ENCODE measurements at regions not wholly inside any gene's neighbourhood (a gene's known extent, or its start where the extent isn't known, plus 50 kb on each side); places are given as distances from the start of the nearest gene placed in this dataset.
"Not testable (repeated sequence)": the region's sequence is repeated elsewhere in the genome, so short reads cannot be mapped to it uniquely, and the experiment has no call there.

DNA sequence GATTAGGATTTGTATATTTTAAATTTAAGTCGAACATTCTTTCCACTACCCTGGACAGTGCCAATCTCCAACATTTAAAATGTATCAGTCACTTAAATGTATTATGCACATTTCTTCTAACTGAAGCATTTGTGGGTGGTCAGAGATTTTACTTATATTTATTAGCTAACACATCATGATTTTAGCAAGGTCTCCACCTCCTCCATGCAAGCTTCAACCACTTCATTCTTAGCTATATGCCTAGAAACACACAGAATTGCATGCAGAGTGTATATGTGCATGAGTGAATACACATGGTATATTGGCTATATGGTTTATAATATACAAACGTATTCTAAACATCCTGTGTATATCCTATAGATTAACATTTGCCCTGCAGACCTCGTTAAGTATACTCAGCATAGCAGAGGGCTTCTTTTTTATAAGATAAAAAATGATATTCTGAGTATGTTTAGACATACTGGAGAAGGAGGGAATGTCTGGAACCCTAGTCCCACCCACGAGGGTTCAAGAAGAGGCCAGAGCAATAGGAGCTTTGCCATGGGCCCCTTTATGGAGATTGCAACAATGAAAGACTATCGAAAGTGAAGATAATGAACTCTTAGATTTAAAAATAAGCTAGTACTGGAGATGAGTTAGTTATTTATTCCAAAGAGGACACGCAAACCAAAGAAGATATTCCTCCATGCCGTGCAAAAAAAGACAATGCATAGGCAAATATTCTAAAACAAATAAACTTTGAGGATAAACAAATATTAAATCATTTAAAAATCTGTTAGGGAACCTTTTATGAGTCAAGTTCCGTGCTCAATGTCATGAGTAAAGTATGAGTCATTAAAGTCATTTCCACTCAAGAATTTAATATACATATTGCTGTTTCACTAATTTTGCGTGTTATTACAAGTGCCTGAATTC lies 480.4 kb downstream of the SIPA1L2 start:
- DNase-seq (ENCODE audit: insufficient read length, low spot score) (no peak), FAIRE-seq (no peak)
- TF ChIP-seq TAF1 (IDR thresholded peaks at IDR 0.05; ENCODE audit: low read depth, low read length) = no peak
- TF ChIP-seq POLR2AphosphoS5 (IDR thresholded peaks at IDR 0.05; ENCODE audit: low read depth, low read length) = no peak
- no peak for TF ChIP-seq SPI1 (IDR thresholded peaks at IDR 0.05; ENCODE audit: low read depth, low read length)
- TF ChIP-seq POU2F2 (IDR thresholded peaks at IDR 0.05; ENCODE audit: low read depth, low read length) = no peak
- TF ChIP-seq PAX5 (IDR thresholded peaks at IDR 0.05; ENCODE audit: insufficient read depth, low read length, severe bottlenecking) = no peak
- no peak for TF ChIP-seq POLR2A (IDR thresholded peaks at IDR 0.05; ENCODE audit: low read depth, low read length)

DNA sequence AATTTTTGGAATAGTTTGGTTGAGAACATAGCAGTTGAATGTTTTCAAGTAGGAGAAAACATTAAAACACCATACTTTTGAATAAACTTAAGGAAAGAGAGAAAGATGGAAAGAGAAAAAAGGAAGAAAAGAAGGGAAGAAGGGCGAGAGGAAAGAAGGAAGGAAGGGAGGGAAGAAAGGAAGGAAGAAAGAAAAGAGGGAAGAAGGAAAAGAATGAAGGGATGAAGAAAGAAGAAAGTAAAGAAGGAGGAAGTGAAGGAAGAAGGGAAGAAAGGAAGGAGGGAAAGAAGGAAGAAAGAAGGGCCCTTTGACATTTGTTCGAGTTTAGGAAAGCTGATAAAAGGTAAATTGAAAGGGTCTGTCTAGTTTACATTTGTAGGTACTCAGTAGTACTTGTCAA lies 482.7 kb downstream of the SIPA1L2 start:
- FAIRE-seq = no peak
- DNase-seq (ENCODE audit: insufficient read length, low spot score) = no peak
- no peak for TF ChIP-seq SPI1 (IDR thresholded peaks at IDR 0.05; ENCODE audit: low read depth, low read length)
- TF ChIP-seq TAF1 (IDR thresholded peaks at IDR 0.05; ENCODE audit: low read depth, low read length) = no peak

DNA sequence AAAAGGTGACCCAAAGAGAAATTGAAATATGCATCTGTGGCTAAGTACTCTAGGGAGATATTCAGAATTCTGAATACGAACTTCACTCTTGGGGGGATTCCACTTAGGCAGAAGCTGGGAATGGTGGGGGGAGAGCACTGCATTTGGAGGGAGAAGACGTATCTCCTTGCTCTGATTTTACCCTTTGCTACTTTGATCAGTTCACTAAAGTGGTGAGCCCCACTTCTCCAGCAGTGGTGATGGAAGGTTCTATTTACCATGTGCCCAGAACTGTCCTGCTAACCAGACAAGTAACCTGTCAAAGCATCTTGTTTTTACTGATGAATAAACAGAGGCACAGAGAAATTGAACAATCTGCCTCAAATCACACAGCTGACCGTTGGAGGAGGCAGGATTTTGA lies 483.4 kb downstream of the SIPA1L2 start:
- no peak for DNase-seq (ENCODE audit: insufficient read length, low spot score)
- no peak for FAIRE-seq
- TF ChIP-seq SPI1 (IDR thresholded peaks at IDR 0.05; ENCODE audit: low read depth, low read length) = no peak
- no peak for TF ChIP-seq POLR2AphosphoS5 (IDR thresholded peaks at IDR 0.05; ENCODE audit: low read depth, low read length)
- TF ChIP-seq POU2F2 (IDR thresholded peaks at IDR 0.05; ENCODE audit: low read depth, low read length) = no peak
- no peak for TF ChIP-seq PAX5 (IDR thresholded peaks at IDR 0.05; ENCODE audit: insufficient read depth, low read length, severe bottlenecking)
- TF ChIP-seq POLR2A (IDR thresholded peaks at IDR 0.05; ENCODE audit: low read depth, low read length) = no peak
- TF ChIP-seq TAF1 (IDR thresholded peaks at IDR 0.05; ENCODE audit: low read depth, low read length) = no peak

DNA sequence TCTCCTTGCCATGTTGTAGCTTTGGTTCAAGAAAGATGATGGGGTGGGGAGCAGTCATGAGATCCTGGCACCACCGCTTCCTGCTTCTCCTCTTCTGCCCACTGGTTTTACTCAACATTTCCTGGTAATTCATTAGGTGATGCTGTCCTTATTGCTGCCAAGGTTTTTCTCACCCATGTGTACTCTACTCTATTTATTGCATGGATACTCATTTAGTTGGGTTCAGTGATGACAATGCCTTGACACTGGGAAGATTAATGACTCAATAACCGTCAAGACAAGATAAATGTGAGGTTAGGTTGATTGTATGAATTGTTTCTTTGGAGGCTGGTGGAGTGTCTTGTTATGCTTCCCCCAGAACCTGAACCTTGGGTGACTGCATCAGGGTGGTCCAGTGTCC lies 484.2 kb downstream of the SIPA1L2 start:
- TF ChIP-seq POLR2A (IDR thresholded peaks at IDR 0.05; ENCODE audit: low read depth, low read length) (no peak), PAX5 (IDR thresholded peaks at IDR 0.05; ENCODE audit: insufficient read depth, low read length, severe bottlenecking) (no peak), POLR2AphosphoS5 (IDR thresholded peaks at IDR 0.05; ENCODE audit: low read depth, low read length) (no peak)
- FAIRE-seq (no peak), DNase-seq (ENCODE audit: insufficient read length, low spot score) (no peak)

- no peak for DNase-seq (ENCODE audit: insufficient read length, low spot score)
- TF ChIP-seq PAX5 (IDR thresholded peaks at IDR 0.05; ENCODE audit: insufficient read depth, low read length, severe bottlenecking) (no peak), SPI1 (IDR thresholded peaks at IDR 0.05; ENCODE audit: low read depth, low read length) (no peak), POU2F2 (IDR thresholded peaks at IDR 0.05; ENCODE audit: low read depth, low read length) (no peak), TAF1 (IDR thresholded peaks at IDR 0.05; ENCODE audit: low read depth, low read length) (no peak), POLR2A (IDR thresholded peaks at IDR 0.05; ENCODE audit: low read depth, low read length) (no peak), POLR2AphosphoS5 (IDR thresholded peaks at IDR 0.05; ENCODE audit: low read depth, low read length) (no peak)
- FAIRE-seq = no peak
These were observed 485.2 kb downstream of the SIPA1L2 start for GRCh38 chr1:232144696-232145230.

GRCh38 chr1:232143315-232143886 lies 486.5 kb downstream of the SIPA1L2 start:
- FAIRE-seq (no peak), DNase-seq (ENCODE audit: insufficient read length, low spot score) (no peak)
- TF ChIP-seq TAF1 (IDR thresholded peaks at IDR 0.05; ENCODE audit: low read depth, low read length) (no peak), SPI1 (IDR thresholded peaks at IDR 0.05; ENCODE audit: low read depth, low read length) (no peak), POLR2A (IDR thresholded peaks at IDR 0.05; ENCODE audit: low read depth, low read length) (no peak), POLR2AphosphoS5 (IDR thresholded peaks at IDR 0.05; ENCODE audit: low read depth, low read length) (no peak), POU2F2 (IDR thresholded peaks at IDR 0.05; ENCODE audit: low read depth, low read length) (no peak), PAX5 (IDR thresholded peaks at IDR 0.05; ENCODE audit: insufficient read depth, low read length, severe bottlenecking) (no peak)

DNA sequence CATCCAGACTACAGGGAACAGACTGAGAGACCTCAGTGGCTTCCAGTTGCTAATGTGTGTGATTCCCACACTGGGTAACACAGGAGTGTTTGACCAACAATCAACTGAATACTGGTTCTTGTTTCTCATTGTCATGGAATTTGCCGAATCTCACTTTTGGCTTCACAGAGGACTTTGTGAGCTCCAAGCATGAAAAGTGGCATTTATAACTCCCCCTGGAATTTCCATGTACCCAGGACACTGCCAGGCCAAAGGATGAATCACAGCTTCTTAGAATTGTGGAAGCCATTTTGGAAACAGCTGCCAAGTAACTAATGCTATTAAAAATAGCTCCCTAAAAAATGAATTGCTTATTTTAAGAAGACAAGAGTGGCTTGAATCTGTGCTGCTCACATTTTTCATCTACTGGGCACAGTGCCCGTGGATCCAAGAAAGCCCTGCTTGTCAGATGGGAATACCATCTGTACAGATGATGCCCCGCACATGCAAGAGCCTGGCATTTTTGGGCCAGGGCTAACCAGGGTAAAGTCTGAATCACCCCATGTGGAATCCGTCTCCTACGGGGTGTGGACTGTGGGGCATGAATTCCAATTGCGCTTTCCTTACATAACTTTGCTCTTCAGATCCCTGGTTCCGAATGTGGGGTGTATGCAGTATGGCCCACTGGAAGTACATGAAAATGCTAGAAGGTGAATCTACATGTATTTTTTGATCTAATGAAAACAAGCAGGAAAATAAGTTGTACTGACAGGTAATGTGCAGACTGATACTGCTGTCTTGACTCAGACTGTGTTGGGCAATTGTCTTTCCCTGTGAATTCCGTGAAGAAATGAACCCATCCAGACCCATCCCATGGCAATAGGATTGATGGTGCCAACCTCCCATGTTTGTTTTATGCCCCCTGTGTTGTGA lies 487.3 kb downstream of the SIPA1L2 start:
- no peak for FAIRE-seq
- no peak for DNase-seq (ENCODE audit: insufficient read length, low spot score)
- TF ChIP-seq POU2F2 (IDR thresholded peaks at IDR 0.05; ENCODE audit: low read depth, low read length) (no peak), PAX5 (IDR thresholded peaks at IDR 0.05; ENCODE audit: insufficient read depth, low read length, severe bottlenecking) (no peak), POLR2A (IDR thresholded peaks at IDR 0.05; ENCODE audit: low read depth, low read length) (no peak), TAF1 (IDR thresholded peaks at IDR 0.05; ENCODE audit: low read depth, low read length) (no peak), SPI1 (IDR thresholded peaks at IDR 0.05; ENCODE audit: low read depth, low read length) (no peak), POLR2AphosphoS5 (IDR thresholded peaks at IDR 0.05; ENCODE audit: low read depth, low read length) (no peak)

GRCh38 chr1:232141167-232141448 lies 488.8 kb downstream of the SIPA1L2 start:
- FAIRE-seq; DNase-seq (ENCODE audit: insufficient read length, low spot score): not testable (repeated sequence)

GRCh38 chr1:232140419-232141166 lies 489.3 kb downstream of the SIPA1L2 start:
- no peak for DNase-seq (ENCODE audit: insufficient read length, low spot score)
- FAIRE-seq = no peak
- TF ChIP-seq POLR2A (IDR thresholded peaks at IDR 0.05; ENCODE audit: low read depth, low read length) (no peak), POLR2AphosphoS5 (IDR thresholded peaks at IDR 0.05; ENCODE audit: low read depth, low read length) (no peak), POU2F2 (IDR thresholded peaks at IDR 0.05; ENCODE audit: low read depth, low read length) (no peak), PAX5 (IDR thresholded peaks at IDR 0.05; ENCODE audit: insufficient read depth, low read length, severe bottlenecking) (no peak), SPI1 (IDR thresholded peaks at IDR 0.05; ENCODE audit: low read depth, low read length) (no peak)
